Stimulated activated CD4-positive, alpha-beta T cell treated with anti-CD3 and anti-CD28 coated beads, Interleukin-2, amount 100 ng/mL, for 48 hours (primary cell): ENCODE measurements at regions not wholly inside any gene's neighbourhood (a gene's known extent, or its start where the extent isn't known, plus 50 kb on each side); places are given as distances from the start of the nearest gene placed in this dataset.

Experiments used
- DNase-seq, 2 donors: peaks; one replicate each; pipeline ENCODE4 v3.0.0-alpha.2; 2020

GRCh38 chr18:40404284-40404683, 1550.8 kb upstream of the PIK3C3 start:
- DNase-seq: no peak

GRCh38 chr18:40402052-40402451, 1553.0 kb upstream of the PIK3C3 start:
- no peak for DNase-seq

- DNase-seq: no peak
Observed at GRCh38 chr18:40388121-40388520, 1566.9 kb upstream of the PIK3C3 start.

- DNase-seq: no peak
Observed at GRCh38 chr18:40387130-40387787, 1567.8 kb upstream of the PIK3C3 start.

- no peak for DNase-seq
Observed at GRCh38 chr18:40382197-40382596, 1572.8 kb upstream of the PIK3C3 start.

- no peak for DNase-seq
Observed at GRCh38 chr18:40380686-40381439, 1574.2 kb upstream of the PIK3C3 start.

GRCh38 chr18:40375837-40376236, 1579.2 kb upstream of the PIK3C3 start:
- no peak for DNase-seq

GRCh38 chr18:40371673-40372072, 1583.4 kb upstream of the PIK3C3 start:
- DNase-seq: no peak

- DNase-seq: no peak
Observed at GRCh38 chr18:40367576-40367975, 1587.5 kb upstream of the PIK3C3 start.

GRCh38 chr18:40366521-40366920, 1588.5 kb upstream of the PIK3C3 start:
- DNase-seq: no peak

GRCh38 chr18:40365526-40365925, 1589.5 kb upstream of the PIK3C3 start:
- DNase-seq: no peak

- DNase-seq: no peak
Observed at GRCh38 chr18:40360558-40360957, 1594.5 kb upstream of the PIK3C3 start.

- no peak for DNase-seq
Observed at GRCh38 chr18:40357536-40357935, 1597.5 kb upstream of the PIK3C3 start.

GRCh38 chr18:40356168-40356567, 1598.9 kb upstream of the PIK3C3 start:
- no peak for DNase-seq

- DNase-seq: no peak
Observed at GRCh38 chr18:40355726-40356125, 1599.3 kb upstream of the PIK3C3 start.

GRCh38 chr18:40348196-40348595, 1606.8 kb upstream of the PIK3C3 start:
- DNase-seq: no peak

- no peak for DNase-seq
Observed at GRCh38 chr18:40347261-40347660, 1607.8 kb upstream of the PIK3C3 start.

- DNase-seq: no peak
Observed at GRCh38 chr18:40346146-40346545, 1608.9 kb upstream of the PIK3C3 start.

GRCh38 chr18:40341701-40342100, 1613.3 kb upstream of the PIK3C3 start:
- DNase-seq: no peak

- no peak for DNase-seq
Observed at GRCh38 chr18:40338284-40338683, 1616.8 kb upstream of the PIK3C3 start.

GRCh38 chr18:40326985-40327384, 1628.0 kb upstream of the PIK3C3 start:
- DNase-seq: no peak

GRCh38 chr18:40325988-40326387, 1629.0 kb upstream of the PIK3C3 start:
- DNase-seq: no peak

- no peak for DNase-seq
Observed at GRCh38 chr18:40314199-40314598, 1640.8 kb upstream of the PIK3C3 start.

- no peak for DNase-seq
Observed at GRCh38 chr18:40313030-40313642, 1641.9 kb upstream of the PIK3C3 start.
